SK-N-SH treated with all-trans-retinoic acid at 6 μM for 48 hours (cell line): ENCODE measurements at regions not wholly inside any gene's neighbourhood (a gene's known extent, or its start where the extent isn't known, plus 50 kb on each side); places are given as distances from the start of the nearest gene placed in this dataset.

ENCODE experiments used
- ARNTL ChIP-seq: fragments of 450-650 bp; formaldehyde crosslinking; IDR thresholded peaks from 2 replicates; pipeline ENCODE4 v1.5.0; 2020; ENCODE audit warnings: low read depth, mild to moderate bottlenecking, moderate library complexity, borderline replicate concordance
- CREB5 ChIP-seq: fragments of 250-450 bp; sonication (Bioruptor Pico); IDR thresholded peaks from 2 replicates; pipeline ENCODE4 v1.5.1; 2020; ENCODE audit warnings: low read depth, mild to moderate bottlenecking, moderate library complexity
- PATZ1 ChIP-seq: fragments of 250-450 bp; sonication (Bioruptor Pico); IDR thresholded peaks from 2 replicates; pipeline ENCODE4 v1.8.0; 2020; ENCODE audit warnings: mild to moderate bottlenecking, moderate library complexity, borderline replicate concordance
- RARB ChIP-seq: fragments of 250-450 bp; sonication (Bioruptor Pico); IDR thresholded peaks from 2 replicates; pipeline ENCODE4 v1.8.0; 2021; ENCODE audit warnings: mild to moderate bottlenecking, moderate library complexity
- SNAI2 ChIP-seq: fragments of 250-450 bp; sonication (Bioruptor Pico); IDR thresholded peaks from 2 replicates; pipeline ENCODE4 v1.5.0; 2020; ENCODE audit warnings: mild to moderate bottlenecking, moderate library complexity
- TCF4 ChIP-seq: fragments of 250-450 bp; sonication (Bioruptor Pico); IDR thresholded peaks from 2 replicates; pipeline ENCODE4 v1.8.0; 2021; ENCODE audit warnings: mild to moderate bottlenecking, moderate library complexity, borderline replicate concordance
- ZC3H10 ChIP-seq: fragments of 250-450 bp; sonication (Bioruptor Pico); IDR thresholded peaks from 2 replicates; pipeline ENCODE4 v1.5.1; 2021; ENCODE audit warnings: mild to moderate bottlenecking, moderate library complexity
- ZFP30 ChIP-seq: fragments of 450-650 bp; formaldehyde crosslinking; IDR thresholded peaks from 2 replicates; pipeline ENCODE4 v1.5.0; 2022; ENCODE audit warnings: mild to moderate bottlenecking, moderate library complexity
- ZNF70 ChIP-seq: fragments of 450-650 bp; formaldehyde crosslinking; IDR thresholded peaks from 2 replicates; pipeline ENCODE4 v1.5.0; 2020; ENCODE audit warnings: mild to moderate bottlenecking, moderate library complexity
- ZNF8 ChIP-seq: fragments of 450-650 bp; formaldehyde crosslinking; IDR thresholded peaks from 2 replicates; pipeline ENCODE4 v1.5.0; 2020; ENCODE audit warnings: mild to moderate bottlenecking, moderate library complexity

- TF ChIP-seq ZNF8 (CRISPR knock-in tag) = no peak
- no peak for TF ChIP-seq SNAI2 (CRISPR knock-in tag)
- TF ChIP-seq PATZ1 (CRISPR knock-in tag) = no peak
- no peak for TF ChIP-seq ARNTL (CRISPR knock-in tag)
- no peak for TF ChIP-seq CREB5 (CRISPR knock-in tag)
- no peak for TF ChIP-seq TCF4
- no peak for TF ChIP-seq ZC3H10
- TF ChIP-seq RARB (CRISPR knock-in tag) = no peak
- no peak for TF ChIP-seq ZNF70
- TF ChIP-seq ZFP30 (CRISPR knock-in tag) = no peak
These were observed 176.1 kb downstream of the MINAR1 start for GRCh38 chr15:79608066-79608864.
